ACC112 (cell line): ENCODE measurements at regions not wholly inside any gene's neighbourhood (a gene's known extent, or its start where the extent isn't known, plus 50 kb on each side); places are given as distances from the start of the nearest gene placed in this dataset.
"Not testable (repeated sequence)": the region's sequence is repeated elsewhere in the genome, so short reads cannot be mapped to it uniquely, and the experiment has no call there.

ENCODE experiments used
- H2AFZ ChIP-seq: fragments of 200-600 bp; sonication (generic); one replicate; pipeline ENCODE4 v1.6.0; 2017; ENCODE audit warnings: antibody characterized with exemption, low read length; ENCODE audit not compliant: unreplicated experiment
- H3K27ac ChIP-seq: fragments of 200-600 bp; sonication (generic); 2 replicates; pipeline ENCODE4 v1.5.1; 2014; ENCODE audit warnings: low read depth, mild to moderate bottlenecking, antibody characterized with exemption, low read length, moderate library complexity
- H3K27me3 ChIP-seq: fragments of 200-600 bp; sonication (generic); 2 replicates; pipeline ENCODE4 v1.6.1; 2014; ENCODE audit warnings: mild to moderate bottlenecking, antibody characterized with exemption, low read length, moderate library complexity, mixed read lengths; ENCODE audit not compliant: insufficient read depth
- H3K36me3 ChIP-seq: fragments of 200-600 bp; sonication (generic); 2 replicates; pipeline ENCODE4 v1.6.1; 2016; ENCODE audit warnings: mild to moderate bottlenecking, antibody characterized with exemption, low read length, moderate library complexity, mixed read lengths; ENCODE audit not compliant: insufficient read depth
- H3K4me1 ChIP-seq: fragments of 200-600 bp; sonication (generic); one replicate; pipeline ENCODE4 v1.6.1; 2016; ENCODE audit warnings: low read length, mixed read lengths; ENCODE audit not compliant: insufficient read depth, unreplicated experiment, control insufficient read depth
- H3K4me3 ChIP-seq: fragments of 200-600 bp; sonication (generic); 2 replicates; pipeline ENCODE4 v1.5.1; 2014; ENCODE audit warnings: mild to moderate bottlenecking, low read depth, low read length
- H3K79me2 ChIP-seq: fragments of 200-600 bp; sonication (generic); one replicate; pipeline ENCODE4 v1.6.0; 2016; ENCODE audit warnings: low read length; ENCODE audit not compliant: control insufficient read depth, unreplicated experiment, insufficient read depth

GRCh38 chr3:144023543-144023942 is 51.9 kb downstream of the DIPK2A start:
- H3K27me3 ChIP-seq, H3K79me2 ChIP-seq, H3K36me3 ChIP-seq, H3K27ac ChIP-seq, H3K4me1 ChIP-seq, H3K4me3 ChIP-seq, H2AFZ ChIP-seq: not testable (repeated sequence)

- H3K27me3 ChIP-seq = no peaks in the 10 kb centered on the region
- no peaks in the 10 kb centered on the region for H3K36me3 ChIP-seq
- no peaks in the 10 kb centered on the region for H3K4me1 ChIP-seq
- H3K79me2 ChIP-seq = no peaks in the 10 kb centered on the region
- no peak overlapping the region for H3K27ac ChIP-seq
- H2AFZ ChIP-seq = no peak overlapping the region
- no peak overlapping the region for H3K4me3 ChIP-seq
Measured at GRCh38 chr3:144028798-144029411, 57.3 kb downstream of the DIPK2A start.

GRCh38 chr3:144029769-144030168 is 58.1 kb downstream of the DIPK2A start:
- H3K4me3 ChIP-seq = no peak overlapping the region
- H3K79me2 ChIP-seq = no peaks in the 10 kb centered on the region
- no peaks in the 10 kb centered on the region for H3K27me3 ChIP-seq
- H3K36me3 ChIP-seq = no peaks in the 10 kb centered on the region
- no peaks in the 10 kb centered on the region for H3K4me1 ChIP-seq
- no peak overlapping the region for H2AFZ ChIP-seq
- no peak overlapping the region for H3K27ac ChIP-seq

GRCh38 chr3:144031938-144032337 is 60.3 kb downstream of the DIPK2A start:
- no peaks in the 10 kb centered on the region for H3K27me3 ChIP-seq
- no peaks in the 10 kb centered on the region for H3K4me1 ChIP-seq
- H3K36me3 ChIP-seq = no peaks in the 10 kb centered on the region
- H3K27ac ChIP-seq = no peak overlapping the region
- no peaks in the 10 kb centered on the region for H3K79me2 ChIP-seq
- H3K4me3 ChIP-seq = no peak overlapping the region
- H2AFZ ChIP-seq = no peak overlapping the region

GRCh38 chr3:144032531-144033239 is 61.1 kb downstream of the DIPK2A start:
- H3K27ac ChIP-seq = no peak overlapping the region
- H3K79me2 ChIP-seq = no peaks in the 10 kb centered on the region
- no peaks in the 10 kb centered on the region for H3K36me3 ChIP-seq
- H3K4me3 ChIP-seq = no peak overlapping the region
- H2AFZ ChIP-seq = no peak overlapping the region
- no peaks in the 10 kb centered on the region for H3K27me3 ChIP-seq
- no peaks in the 10 kb centered on the region for H3K4me1 ChIP-seq

- no peaks in the 10 kb centered on the region for H3K27me3 ChIP-seq
- no peak overlapping the region for H2AFZ ChIP-seq
- no peak overlapping the region for H3K4me3 ChIP-seq
Measured at GRCh38 chr3:144033240-144033589, 61.6 kb downstream of the DIPK2A start.

GRCh38 chr3:144033863-144034262 is 62.2 kb downstream of the DIPK2A start:
- H3K27ac ChIP-seq = no peak overlapping the region
- H3K79me2 ChIP-seq = no peaks in the 10 kb centered on the region
- H3K4me1 ChIP-seq = no peaks in the 10 kb centered on the region
- H3K36me3 ChIP-seq = no peaks in the 10 kb centered on the region
- no peaks in the 10 kb centered on the region for H3K27me3 ChIP-seq
- no peak overlapping the region for H2AFZ ChIP-seq
- H3K4me3 ChIP-seq = no peak overlapping the region

More at GRCh38 chr3:144033240-144033589, 61.6 kb downstream of the DIPK2A start:
- Histone ChIP-seq H3K27ac (no peak overlapping the region), H3K4me1 (no peaks in the 10 kb centered on the region), H3K79me2 (no peaks in the 10 kb centered on the region), H3K36me3 (no peaks in the 10 kb centered on the region)

GRCh38 chr3:144034715-144035290 is 63.2 kb downstream of the DIPK2A start:
- H3K27me3 ChIP-seq = no peaks in the 10 kb centered on the region
- no peak overlapping the region for H3K27ac ChIP-seq
- no peak overlapping the region for H3K4me3 ChIP-seq
- no peaks in the 10 kb centered on the region for H3K4me1 ChIP-seq
- no peak overlapping the region for H2AFZ ChIP-seq
- no peaks in the 10 kb centered on the region for H3K79me2 ChIP-seq
- no peaks in the 10 kb centered on the region for H3K36me3 ChIP-seq

GRCh38 chr3:144036498-144036897 is 64.9 kb downstream of the DIPK2A start:
- no peak overlapping the region for H3K4me3 ChIP-seq
- H2AFZ ChIP-seq = no peak overlapping the region
- no peaks in the 10 kb centered on the region for H3K4me1 ChIP-seq
- no peaks in the 10 kb centered on the region for H3K27me3 ChIP-seq
- H3K27ac ChIP-seq = no peak overlapping the region
- H3K79me2 ChIP-seq = no peaks in the 10 kb centered on the region
- no peaks in the 10 kb centered on the region for H3K36me3 ChIP-seq

GRCh38 chr3:144039661-144040060 is 68.0 kb downstream of the DIPK2A start:
- H3K4me1 ChIP-seq = no peaks in the 10 kb centered on the region
- H2AFZ ChIP-seq = no peak overlapping the region
- no peak overlapping the region for H3K27ac ChIP-seq
- H3K36me3 ChIP-seq = no peaks in the 10 kb centered on the region
- no peak overlapping the region for H3K4me3 ChIP-seq
- no peaks in the 10 kb centered on the region for H3K27me3 ChIP-seq
- H3K79me2 ChIP-seq = no peaks in the 10 kb centered on the region

- no peaks in the 10 kb centered on the region for H3K79me2 ChIP-seq
- no peaks in the 10 kb centered on the region for H3K27me3 ChIP-seq
- no peak overlapping the region for H2AFZ ChIP-seq
- peaks cover 7% of the 10 kb centered on the region for H3K4me1 ChIP-seq
- H3K4me3 ChIP-seq = no peak overlapping the region
- H3K27ac ChIP-seq = no peak overlapping the region
- no peaks in the 10 kb centered on the region for H3K36me3 ChIP-seq
Measured at GRCh38 chr3:144041960-144042556, 70.4 kb downstream of the DIPK2A start.
